ENCODE measurements at regions not wholly inside any gene's neighbourhood (a gene's known extent, or its start where the extent isn't known, plus 50 kb on each side); places are given as distances from the start of the nearest gene placed in this dataset.

DNA sequence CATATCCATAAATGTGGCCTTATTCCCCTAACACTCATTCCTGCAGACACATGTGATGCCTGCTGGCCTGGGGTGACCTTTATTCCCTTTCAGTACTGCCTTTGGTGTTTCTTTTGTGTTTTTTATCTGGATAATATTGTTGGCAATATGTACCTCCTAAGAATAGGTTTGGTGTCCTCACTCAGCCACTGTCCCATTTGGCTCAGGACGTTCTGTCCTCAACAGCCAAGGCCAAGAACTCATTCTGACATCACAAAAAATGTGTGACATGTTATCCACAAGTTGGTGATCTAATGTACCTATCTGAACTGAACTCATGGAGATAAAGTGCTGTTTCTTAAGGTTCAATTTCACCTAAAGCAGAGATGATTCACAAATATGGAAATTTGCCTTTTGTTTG lies 142.9 kb upstream of the GRAMD2B start:
- TF ChIP-seq GATA2 (IDR thresholded peaks at IDR 0.05; ENCODE audit: low read depth, low read length) (no peak), GATA3 (IDR thresholded peaks at IDR 0.05; ENCODE audit: low read depth, low read length) (no peak)

All from SH-SY5Y (cell line).